ENCODE measurements at regions not wholly inside any gene's neighbourhood (a gene's known extent, or its start where the extent isn't known, plus 50 kb on each side); places are given as distances from the start of the nearest gene placed in this dataset.

- TF ChIP-seq EMX1 (CRISPR knock-in tag; IDR thresholded peaks at IDR 0.05), result no peak
- TF ChIP-seq TP53 (CRISPR knock-in tag; IDR thresholded peaks at IDR 0.05), result no peak
- no peak for TF ChIP-seq ZNF263 (CRISPR knock-in tag; IDR thresholded peaks at IDR 0.05; ENCODE audit: low read depth)
- TF ChIP-seq ZNF512 (CRISPR knock-in tag; IDR thresholded peaks at IDR 0.05; ENCODE audit: borderline replicate concordance), result no peak
- TF ChIP-seq SOX15 (CRISPR knock-in tag; IDR thresholded peaks at IDR 0.05), result no peak
- TF ChIP-seq ATF2 (CRISPR knock-in tag; IDR thresholded peaks at IDR 0.05; ENCODE audit: borderline replicate concordance, low read depth), result no peak
These were observed 64.7 kb upstream of the SPOCK1 start (continued) for GRCh38 chr5:137563646-137564397.

- peaks cover 6% of the 10 kb centered on the region; the same call in 1 of the 2 replicates for H3K27me3 Mint-ChIP-seq (ENCODE audit: low read depth)
- TF ChIP-seq SP1 (CRISPR knock-in tag; conservative IDR thresholded peaks at IDR 0.05), result no peak
- TF ChIP-seq SMAD3 (CRISPR knock-in tag; IDR thresholded peaks at IDR 0.05; ENCODE audit: borderline replicate concordance), result no peak
- TF ChIP-seq ELF4 (CRISPR knock-in tag; IDR thresholded peaks at IDR 0.05; ENCODE audit: low read depth), result no peak
- TF ChIP-seq OVOL2 (CRISPR knock-in tag; IDR thresholded peaks at IDR 0.05; ENCODE audit: borderline replicate concordance), result no peak
- TF ChIP-seq CBFB (CRISPR knock-in tag; IDR thresholded peaks at IDR 0.05; ENCODE audit: low read depth), result no peak
- TF ChIP-seq FOXK1 (CRISPR knock-in tag; IDR thresholded peaks at IDR 0.05), result no peak
- peaks cover 4% of the 10 kb centered on the region; the same call in 1 of the 2 replicates for H3K4me1 Mint-ChIP-seq
- ChIA-PET CTCF (no interaction called here), POLR2A (no interaction called here)
- H3K4me3 Mint-ChIP-seq, result no peak overlapping the region
- H3K27ac Mint-ChIP-seq, result no peak overlapping the region
- H3K36me3 Mint-ChIP-seq, result no peaks in the 10 kb centered on the region
- ATAC-seq, result no peak
- DNase-seq (ENCODE audit: low spot score), result no peak
- no peaks in the 10 kb centered on the region for H3K9me3 Mint-ChIP-seq
These were observed 64.1 kb upstream of the SPOCK1 start for GRCh38 chr5:137563301-137563645.

- DNase-seq (ENCODE audit: low spot score), result no peak
- H3K27ac Mint-ChIP-seq, result no peak overlapping the region
- CTCF ChIA-PET, result no interaction called here
- H3K9me3 Mint-ChIP-seq, result no peaks in the 10 kb centered on the region
- peaks cover 6% of the 10 kb centered on the region; the same call in 1 of the 2 replicates for H3K27me3 Mint-ChIP-seq (ENCODE audit: low read depth)
- POLR2A ChIA-PET, result no interaction called here
- no peak overlapping the region for H3K4me3 Mint-ChIP-seq
- ATAC-seq, result no peak
- H3K4me1 Mint-ChIP-seq, result no peaks in the 10 kb centered on the region
- H3K36me3 Mint-ChIP-seq, result no peaks in the 10 kb centered on the region
- no peak for TF ChIP-seq CREM (CRISPR knock-in tag; IDR thresholded peaks at IDR 0.05)
- no peak for TF ChIP-seq FOXP1 (CRISPR knock-in tag; IDR thresholded peaks at IDR 0.05; ENCODE audit: borderline replicate concordance)
- TF ChIP-seq SMAD4 (CRISPR knock-in tag; IDR thresholded peaks at IDR 0.05), result no peak
- TF ChIP-seq ARID4B (CRISPR knock-in tag; IDR thresholded peaks at IDR 0.05; ENCODE audit: borderline replicate concordance), result no peak
- TF ChIP-seq GABPB1 (CRISPR knock-in tag; IDR thresholded peaks at IDR 0.05), result no peak
- no peak for TF ChIP-seq ATF3 (CRISPR knock-in tag; conservative IDR thresholded peaks at IDR 0.05)
- TF ChIP-seq TEAD1 (CRISPR knock-in tag; IDR thresholded peaks at IDR 0.05), result no peak
- no peak for TF ChIP-seq TCF7 (CRISPR knock-in tag; IDR thresholded peaks at IDR 0.05; ENCODE audit: low read depth)
- TF ChIP-seq PREB (CRISPR knock-in tag; IDR thresholded peaks at IDR 0.05; ENCODE audit: borderline replicate concordance), result no peak
- TF ChIP-seq ZNF425 (CRISPR knock-in tag; conservative IDR thresholded peaks at IDR 0.05), result no peak
- no peak for TF ChIP-seq MXD4 (CRISPR knock-in tag; IDR thresholded peaks at IDR 0.05; ENCODE audit: borderline replicate concordance)
These were observed 62.5 kb upstream of the SPOCK1 start for GRCh38 chr5:137561608-137562007.

Measured in WTC11 (cell line).